Heart left ventricle (tissue), 16 donors: ENCODE measurements at regions not wholly inside any gene's neighbourhood (a gene's known extent, or its start where the extent isn't known, plus 50 kb on each side); places are given as distances from the start of the nearest gene placed in this dataset.

Experiments
- ATAC-seq, 4 donors: fragments of 200-7000 bp; cut with Tn5 transposase; one replicate each; pipeline ENCODE4 v1.9.1; 2020 to 2022; ENCODE audit warnings: moderate library complexity in 4 of 4, mild to moderate bottlenecking in 3 of 4, moderate number of reproducible peaks in 1 of 4
- DNase-seq, 5 donors: peaks; one replicate each; pipeline ENCODE4 v3.0.0-alpha.2; 2020
- H3K27ac ChIP-seq, 12 donors: fragments of 200-600 bp; sonication (generic) in 4 of 12; one replicate each; pipeline versions ENCODE4 v1.5.0 to v1.8.0; 2016 to 2022; ENCODE audit warnings: mild to moderate bottlenecking in 2 of 12
- H3K27me3 ChIP-seq, 9 donors: fragments of 200-600 bp; sonication (generic) in 2 of 9; one replicate each; pipeline versions ENCODE4 v1.5.1 to v1.8.0; 2016 to 2022; ENCODE audit warnings: mild to moderate bottlenecking in 3 of 9
- H3K36me3 ChIP-seq, 9 donors: fragments of 200-600 bp; sonication (generic) in 2 of 9; one replicate each; pipeline versions ENCODE4 v1.5.0 to v1.8.0; 2018 to 2022; ENCODE audit warnings: mild to moderate bottlenecking in 2 of 9
- H3K4me1 ChIP-seq, 12 donors: fragments of 200-600 bp; sonication (generic) in 4 of 12; one replicate each; pipeline versions ENCODE4 v1.5.0 to v1.8.0; 2016 to 2022; ENCODE audit warnings: mild to moderate bottlenecking in 3 of 12
- H3K4me3 ChIP-seq, 12 donors: fragments of 200-600 bp; sonication (generic) in 4 of 12; one replicate each; pipeline versions ENCODE4 v1.5.0 to v1.8.0; 2017 to 2022; ENCODE audit warnings: mild to moderate bottlenecking in 9 of 12, moderate library complexity in 4 of 12
- H3K9me3 ChIP-seq, 12 donors: fragments of 200-600 bp; sonication (generic) in 4 of 12; one replicate each; pipeline versions ENCODE4 v1.5.0 to v1.8.0; 2016 to 2022; ENCODE audit warnings: mild to moderate bottlenecking in 1 of 12
- CTCF ChIP-seq, 12 donors: fragments of 200-600 bp; sonication (generic) in 4 of 12; IDR thresholded peaks; one replicate each; pipeline versions ENCODE4 v1.5.0 to v1.8.0; 2018 to 2022; ENCODE audit warnings: antibody characterized with exemption in 12 of 12, mild to moderate bottlenecking in 5 of 12
- POLR2A ChIP-seq, 2 donors: fragments of 450-650 bp; IDR thresholded peaks; one replicate each; pipeline ENCODE4 v1.6.1; 2017; ENCODE audit warnings: antibody characterized with exemption in 2 of 2, mild to moderate bottlenecking in 2 of 2, moderate library complexity in 2 of 2
- WGBS, 4 donors: extraction: QIAGEN DNeasy Blood & Tissue Kit in 2 of 4; methylation state at CpG; one replicate each; pipeline versions ENCODE4 v1.1.5 to v1.1.7; 2013 to 2018; 5-methylcytosine and 5-hydroxymethylcytosine counted together
- intact Hi-C, 10 donors: fragments of 100-400 bp; cut with DNase I; formaldehyde crosslinking; loops; one replicate each; pipeline versions ENCODE4 v1.11.1 to v1.14.2; 2022
- donor health status: ischemic (EF 13 %, LVEDD 7.1; RV severe dilation, severe dysfunction).
- donor health status: healthy with polysubstance abuse.
- donor health status: DM: no; HTN: yes; CAD: no.
- donor health status: DM: no; HTN: no; CAD: no.
- donor health status: ischemic (EF 25% LVEDD 6.9; RV normal size, moderate dysfunction).
- donor health status: ischemic (EF 25% LVEDD 5.7; RV mildly dilated, moderate dysfunction).
- donor health status: healthy.
- donor health status: DM: yes; HTN: yes; CAD: no.
- donor health status: ischemic (EF 35%, LVEDD 5.7; RV mildly dilated, moderate dysfunction).
- donor health status: nonischemic (EF 11% LVEDD 7.7; RV severe dilation, severe dysfunction).
- donor health status: DM: yes; HTN: yes; CAD: no.
- donor health status: PGD.
- donor health status: ischemic (EF 29% LVEDD 5.4; RV normal size, mild dysfunction).
- donor health status: nonischemic (EF 23%, LVEDD 6.1; RV moderate dilation, normal function).

DNA sequence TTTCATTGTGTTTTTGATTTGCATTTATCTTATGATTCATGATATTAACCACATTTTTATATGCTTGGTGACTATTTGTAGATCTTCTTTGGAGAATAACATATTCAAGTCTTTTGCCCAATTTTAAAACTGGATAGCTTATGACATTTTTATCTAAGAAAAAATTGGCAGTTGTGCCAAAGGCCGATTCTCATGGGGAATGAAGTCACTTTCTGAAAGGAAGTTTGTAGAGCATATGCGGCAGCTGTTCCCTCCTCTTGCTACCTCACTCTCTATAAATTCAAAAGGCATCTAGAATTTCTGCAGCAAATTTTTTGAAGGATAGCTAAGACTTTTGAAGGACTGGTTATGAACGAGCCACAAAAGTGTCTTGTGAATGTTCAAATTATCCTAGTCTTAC, 2353.5 kb downstream of the ARAP2 start:
- H3K4me3 ChIP-seq, result no peak overlapping the region
- H3K4me1 ChIP-seq, result no peaks in the 10 kb centered on the region
- no peak overlapping the region for H3K27ac ChIP-seq
- ATAC-seq (no peak), DNase-seq (no peak)
- TF ChIP-seq POLR2A (IDR thresholded peaks at IDR 0.05) (no peak), CTCF (IDR thresholded peaks at IDR 0.05) (no peak)
- no peaks in the 10 kb centered on the region for H3K9me3 ChIP-seq
- WGBS, 4 donors, result 49 to 66% (median 51%) methylated on average over 3 of the region's 3 CpGs
- H3K36me3 ChIP-seq, result no peaks in the 10 kb centered on the region
- no peaks in the 10 kb centered on the region for H3K27me3 ChIP-seq
- intact Hi-C loops, result no loop called here

GRCh38 chr4:33911959-33912358, 2332.4 kb downstream of the ARAP2 start:
- no peaks in the 10 kb centered on the region for H3K27me3 ChIP-seq
- ATAC-seq, result no peak
- no peak overlapping the region for H3K4me3 ChIP-seq
- WGBS, 4 donors, result 42 to 57% (median 55%) methylated on average over 1 of the region's 1 CpG
- no peaks in the 10 kb centered on the region for H3K4me1 ChIP-seq
- intact Hi-C loops, result no loop called here
- no peak for TF ChIP-seq CTCF (IDR thresholded peaks at IDR 0.05)
- TF ChIP-seq POLR2A (IDR thresholded peaks at IDR 0.05), result no peak
- H3K27ac ChIP-seq, result no peak overlapping the region
- peaks cover 0 to 23% (median 1%) of the 10 kb centered on the region in 12 donors for H3K9me3 ChIP-seq
- H3K36me3 ChIP-seq, result no peaks in the 10 kb centered on the region
- no peak for DNase-seq

DNA sequence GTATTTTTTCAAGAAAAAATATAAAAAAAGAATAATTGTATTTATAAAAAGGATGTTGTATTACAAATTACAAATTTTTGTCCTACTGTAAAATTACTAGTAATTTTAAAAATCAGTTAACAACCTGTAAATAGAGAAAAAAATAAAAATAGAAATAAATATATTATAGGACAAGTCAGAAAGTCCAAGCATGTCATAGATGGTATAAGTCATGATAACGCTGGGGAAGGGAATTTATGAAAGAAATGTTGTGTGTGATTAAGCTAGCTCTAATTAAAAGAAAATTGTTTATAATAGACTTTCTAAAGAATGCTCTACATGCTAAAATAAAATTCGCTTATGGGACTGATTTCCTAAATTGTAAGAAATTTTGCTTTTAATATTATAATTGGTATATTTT, 2329.9 kb downstream of the ARAP2 start:
- intact Hi-C loops, result no loop called here
- ATAC-seq (no peak), DNase-seq (no peak)
- peaks cover 0 to 23% (median 1%) of the 10 kb centered on the region in 12 donors for H3K9me3 ChIP-seq
- no peaks in the 10 kb centered on the region for H3K36me3 ChIP-seq
- no peak for TF ChIP-seq POLR2A (IDR thresholded peaks at IDR 0.05)
- TF ChIP-seq CTCF (IDR thresholded peaks at IDR 0.05), result no peak
- no peak overlapping the region for H3K4me3 ChIP-seq
- 59 to 61% (median 60%) methylated on average over 2 of the region's 2 CpGs for WGBS, 4 donors
- no peaks in the 10 kb centered on the region for H3K4me1 ChIP-seq
- H3K27ac ChIP-seq, result no peak overlapping the region
- H3K27me3 ChIP-seq, result no peaks in the 10 kb centered on the region

GRCh38 chr4:33923469-33923868, 2320.8 kb downstream of the ARAP2 start:
- H3K9me3 ChIP-seq, result peaks cover 0 to 3% (median 0%) of the 10 kb centered on the region in 12 donors
- H3K4me1 ChIP-seq, result no peaks in the 10 kb centered on the region
- intact Hi-C loops, result no loop called here
- H3K27me3 ChIP-seq, result no peaks in the 10 kb centered on the region
- no peak for DNase-seq
- ATAC-seq, result no peak
- H3K36me3 ChIP-seq, result no peaks in the 10 kb centered on the region
- no peak overlapping the region for H3K27ac ChIP-seq
- 91 to 97% (median 92%) methylated on average over 1 of the region's 1 CpG for WGBS, 4 donors
- TF ChIP-seq POLR2A (IDR thresholded peaks at IDR 0.05) (no peak), CTCF (IDR thresholded peaks at IDR 0.05) (no peak)
- no peak overlapping the region for H3K4me3 ChIP-seq
